ENCODE measurements at regions not wholly inside any gene's neighbourhood (a gene's known extent, or its start where the extent isn't known, plus 50 kb on each side); places are given as distances from the start of the nearest gene placed in this dataset.

DNA sequence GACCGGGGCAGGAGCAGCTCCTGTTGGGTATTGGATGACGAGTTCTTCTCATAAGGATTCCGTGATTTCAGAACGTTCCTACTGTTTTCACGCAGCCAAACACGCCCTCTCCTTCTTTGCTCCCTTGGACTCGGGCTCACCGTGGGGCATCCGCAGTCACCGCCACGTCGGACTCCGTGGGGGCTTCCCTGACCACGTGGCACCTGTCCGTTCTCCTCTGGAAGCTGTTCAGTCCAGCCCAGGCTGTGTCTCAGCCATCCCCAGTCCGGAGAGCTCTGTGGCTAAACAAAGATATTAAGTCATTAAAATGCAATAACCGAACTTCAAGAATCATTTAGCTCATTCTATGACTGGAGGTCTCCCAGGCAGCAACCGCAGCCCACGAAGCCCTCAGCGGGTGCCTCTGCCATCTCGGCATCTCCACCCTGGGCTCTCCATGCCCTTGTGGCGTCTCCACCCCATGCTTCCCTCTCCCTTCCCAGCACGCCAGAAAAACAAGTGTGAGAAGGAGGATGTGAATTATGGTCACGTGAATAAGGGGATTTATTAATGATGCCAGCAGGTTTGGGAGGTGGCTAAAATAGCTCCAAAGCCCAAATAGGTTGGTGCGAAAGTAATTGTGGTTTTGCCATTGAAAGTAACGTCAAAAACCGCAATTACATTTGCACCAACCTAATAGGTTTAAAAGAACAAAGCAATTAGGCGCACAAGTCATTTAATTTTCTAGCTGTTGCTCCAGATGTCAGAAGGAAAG is 224.6 kb upstream of the PPP2R2D start:
- Histone ChIP-seq H3K4me3 (no peak overlapping the region), H3K27ac (no peak overlapping the region)

DNA sequence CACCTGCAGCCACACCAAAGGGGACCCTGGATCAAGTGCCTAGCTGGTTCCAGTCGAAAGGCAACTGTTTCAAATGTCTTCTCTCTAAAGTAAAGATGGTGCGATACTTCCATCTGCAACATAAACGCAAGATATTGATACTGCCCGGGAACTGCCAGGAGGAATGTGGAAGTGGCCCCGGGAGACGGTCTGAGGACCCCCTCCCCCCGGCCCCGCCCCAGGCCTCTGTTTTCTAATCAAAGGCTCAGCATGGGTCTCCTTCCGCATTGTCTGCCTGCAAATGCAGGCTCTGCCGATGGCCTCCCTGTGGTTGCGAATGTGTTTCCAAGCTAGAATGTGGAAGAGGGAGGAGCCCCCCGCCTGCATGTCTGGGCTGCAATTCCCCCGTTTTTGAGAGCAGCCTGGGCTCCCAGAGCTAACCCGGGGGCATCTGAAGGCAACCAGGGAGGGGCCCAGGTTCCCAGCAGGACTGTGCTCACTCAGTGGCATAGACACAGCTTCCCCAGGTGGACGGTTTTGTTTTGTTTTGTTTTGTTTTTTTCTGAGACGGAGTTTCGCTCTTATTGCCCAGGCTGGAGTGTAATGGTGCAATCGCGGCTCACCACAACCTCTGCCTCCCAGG is 223.9 kb upstream of the PPP2R2D start:
- no peak overlapping the region for H3K27ac ChIP-seq
- no peak overlapping the region for H3K4me3 ChIP-seq

DNA sequence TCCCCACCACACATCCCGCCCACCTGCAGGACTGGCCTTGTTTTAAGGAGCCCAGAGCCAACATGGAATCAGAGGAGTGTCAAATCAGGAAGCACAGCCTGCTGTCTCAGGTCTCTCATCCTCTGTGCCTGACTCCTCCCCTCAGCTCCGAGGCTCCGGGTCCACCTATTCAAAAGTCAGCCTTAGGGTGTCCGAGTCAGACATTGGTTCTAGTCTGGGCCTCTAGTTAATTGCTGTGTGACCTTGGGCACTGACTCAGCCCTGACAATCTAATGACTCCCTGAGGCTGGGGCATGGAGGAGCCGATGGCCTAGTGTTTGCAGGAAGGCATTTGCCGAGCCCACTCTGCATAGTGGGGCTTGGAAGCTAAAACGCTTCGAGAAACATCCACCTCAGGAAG is 223.1 kb upstream of the PPP2R2D start:
- H3K27ac ChIP-seq: no peak overlapping the region

DNA sequence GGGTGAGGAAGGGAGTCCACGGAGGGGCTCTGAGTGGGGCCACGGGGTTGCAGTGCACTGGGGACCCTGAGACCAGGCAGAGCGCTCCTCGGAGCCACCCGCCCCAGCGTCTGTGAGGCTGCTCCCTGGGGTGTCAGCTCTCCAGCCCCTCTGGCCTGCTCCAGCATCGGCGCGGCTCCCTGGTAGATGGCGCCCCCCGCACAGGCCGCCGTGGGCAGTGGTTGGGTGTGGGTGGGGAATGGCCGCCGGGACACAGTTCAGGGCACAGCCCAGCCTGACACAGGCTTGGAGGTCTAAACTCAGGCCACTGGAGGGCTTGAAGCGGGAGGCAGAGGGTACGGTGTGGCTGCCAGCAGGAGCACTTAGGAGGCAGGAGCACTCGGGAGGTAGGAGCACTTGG is 222.6 kb upstream of the PPP2R2D start:
- Histone ChIP-seq H3K27ac (no peak overlapping the region), H3K4me3 (no peak overlapping the region)

More for the DNA sequence above, 223.1 kb upstream of the PPP2R2D start:
- no peak overlapping the region for H3K4me3 ChIP-seq

DNA sequence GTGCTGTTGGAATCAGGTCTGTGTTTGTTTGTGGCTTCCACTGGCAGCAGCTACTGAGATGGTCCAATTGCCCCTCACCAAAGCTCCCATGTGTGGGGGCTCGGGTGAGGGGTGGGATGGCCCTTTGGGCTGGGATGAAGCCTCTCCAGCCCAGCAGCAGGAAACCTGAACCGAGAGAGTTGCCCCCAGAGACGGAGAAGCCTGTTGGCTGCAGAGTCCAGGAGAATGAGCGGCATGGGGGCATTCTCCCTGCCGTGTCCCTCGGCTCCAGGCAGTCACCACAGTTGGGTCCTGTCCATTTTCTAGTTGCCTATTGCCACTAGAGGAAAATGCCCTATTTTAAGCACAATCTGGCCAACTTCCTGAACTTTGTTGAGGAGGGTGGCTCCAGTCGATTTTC is 222.2 kb upstream of the PPP2R2D start:
- Histone ChIP-seq H3K4me3 (no peak overlapping the region), H3K27ac (no peak overlapping the region)

DNA sequence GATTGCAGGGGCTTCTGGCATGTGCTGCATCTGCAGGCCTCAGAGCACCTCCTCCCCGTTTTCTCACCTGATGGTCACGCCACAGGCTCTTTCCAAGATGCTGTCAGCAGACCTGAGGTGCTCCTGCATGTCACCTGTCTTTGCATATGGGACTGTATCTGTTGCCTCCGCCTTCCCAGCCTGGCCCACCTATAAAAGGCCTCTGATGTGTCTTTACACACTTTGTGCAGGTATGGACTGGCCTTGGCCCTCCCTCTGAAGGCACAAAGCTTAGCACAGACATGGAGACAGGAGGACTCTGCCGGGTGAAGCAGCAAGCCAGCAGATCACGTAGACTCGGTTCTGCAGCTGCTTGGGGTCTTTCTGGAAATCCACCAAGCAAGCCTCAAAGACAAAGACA is 220.9 kb upstream of the PPP2R2D start:
- H3K4me3 ChIP-seq: no peak overlapping the region
- no peak overlapping the region for H3K27ac ChIP-seq

DNA sequence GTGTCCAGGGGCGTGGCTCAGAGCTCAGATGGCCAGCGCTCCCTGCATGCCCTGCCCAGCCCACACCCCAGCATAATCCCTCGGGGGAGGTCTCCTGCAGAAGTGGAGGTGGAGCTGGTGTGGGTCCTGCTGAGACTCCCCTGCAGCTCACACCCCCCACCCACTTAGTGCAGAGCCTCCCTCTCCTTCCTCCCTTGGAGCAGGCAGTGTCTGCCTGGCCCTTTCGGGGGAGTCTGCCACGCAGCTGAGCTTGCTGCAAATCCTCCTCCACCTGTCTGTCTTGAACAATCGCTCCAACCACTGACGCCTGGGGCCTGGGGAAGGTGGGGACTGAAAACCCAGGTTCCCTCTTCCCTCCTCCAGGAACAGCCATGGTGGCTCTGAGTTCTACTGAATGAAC is 219.7 kb upstream of the PPP2R2D start:
- no peak overlapping the region for H3K27ac ChIP-seq
- H3K4me3 ChIP-seq: no peak overlapping the region

DNA sequence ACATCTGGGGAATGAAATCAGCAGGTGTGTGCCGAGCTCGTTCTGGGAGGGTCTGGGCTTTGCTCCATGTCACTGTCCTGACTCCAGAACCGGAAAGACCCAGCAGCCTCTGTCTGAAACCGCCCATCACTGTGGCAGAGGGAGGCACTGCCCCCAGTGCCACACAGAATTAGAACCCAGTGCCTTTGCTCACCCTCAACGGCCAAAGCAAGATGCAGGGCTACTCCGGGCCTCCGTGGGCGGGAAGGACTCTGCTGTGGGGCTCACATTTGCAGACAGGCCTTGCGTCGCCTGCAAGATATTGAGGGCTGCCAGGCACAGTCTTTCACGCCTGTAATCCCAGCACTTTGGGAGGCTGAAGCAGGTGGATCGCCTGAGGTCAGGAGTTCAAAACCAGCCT is 219.2 kb upstream of the PPP2R2D start:
- Histone ChIP-seq H3K27ac (no peak overlapping the region), H3K4me3 (no peak overlapping the region)

DNA sequence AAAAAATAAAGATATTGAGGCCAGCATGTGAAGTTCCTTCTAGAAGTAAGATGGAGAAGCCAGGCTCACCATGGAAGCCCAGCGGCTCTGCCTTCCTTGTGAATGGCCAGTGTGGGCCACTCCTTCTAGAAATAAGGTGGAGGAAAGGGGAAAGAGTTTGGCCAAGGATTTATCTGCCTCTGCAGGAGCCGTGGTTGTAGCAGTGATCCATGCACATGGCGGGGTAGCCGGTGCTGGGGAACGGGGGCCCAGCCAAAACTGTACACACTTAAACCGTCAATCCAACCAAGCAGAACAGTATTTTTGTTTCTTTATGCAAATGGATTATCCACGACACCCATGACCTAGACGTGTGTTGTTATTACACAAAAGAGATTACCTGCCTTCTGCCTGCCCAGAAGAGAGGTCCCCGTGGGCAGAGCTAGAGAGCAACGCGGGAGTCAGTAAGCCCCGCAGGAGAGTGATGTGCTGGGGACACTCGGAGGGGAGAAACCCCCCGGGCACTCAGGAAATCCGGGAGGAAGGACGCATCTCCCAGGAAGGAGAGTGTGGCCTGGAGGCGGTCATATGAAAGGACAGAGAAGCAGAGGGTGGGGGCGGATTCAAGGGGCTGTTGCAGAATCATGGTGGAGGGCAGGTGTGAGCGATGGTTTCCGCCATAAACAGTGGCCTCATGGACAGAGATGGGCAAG is 218.4 kb upstream of the PPP2R2D start:
- Histone ChIP-seq H3K4me3 (no peak overlapping the region), H3K27ac (no peak overlapping the region)

DNA sequence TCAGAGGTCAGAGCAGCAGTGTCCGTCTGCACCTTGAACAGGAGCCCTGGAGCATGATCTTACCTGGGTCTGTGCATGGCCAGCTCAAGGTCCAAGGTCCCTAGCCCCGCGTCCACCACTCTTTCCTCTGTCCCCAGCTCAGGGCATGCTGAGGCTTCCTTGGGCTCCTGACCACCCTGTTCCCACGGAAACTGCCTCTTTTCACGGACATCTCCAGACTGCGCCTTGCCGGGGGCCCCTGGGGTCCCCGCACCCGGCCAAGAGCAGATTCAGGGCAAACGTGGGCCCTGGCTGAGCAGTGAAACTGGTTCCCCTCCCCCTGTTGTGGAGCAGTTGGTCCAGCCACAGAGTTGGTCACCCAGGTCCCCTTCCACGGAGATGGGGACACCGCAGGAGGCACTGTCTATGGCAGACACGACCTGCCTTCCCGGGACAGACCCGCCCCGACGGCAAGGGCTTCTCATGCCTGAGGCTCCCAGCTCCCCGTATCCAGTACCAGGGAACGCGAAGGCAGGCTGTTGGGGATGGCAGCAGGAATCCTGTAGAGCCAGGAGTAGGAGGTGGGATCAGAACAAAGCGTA is 217.4 kb upstream of the PPP2R2D start:
- Histone ChIP-seq H3K4me3 (no peak overlapping the region), H3K27ac (no peak overlapping the region)

DNA sequence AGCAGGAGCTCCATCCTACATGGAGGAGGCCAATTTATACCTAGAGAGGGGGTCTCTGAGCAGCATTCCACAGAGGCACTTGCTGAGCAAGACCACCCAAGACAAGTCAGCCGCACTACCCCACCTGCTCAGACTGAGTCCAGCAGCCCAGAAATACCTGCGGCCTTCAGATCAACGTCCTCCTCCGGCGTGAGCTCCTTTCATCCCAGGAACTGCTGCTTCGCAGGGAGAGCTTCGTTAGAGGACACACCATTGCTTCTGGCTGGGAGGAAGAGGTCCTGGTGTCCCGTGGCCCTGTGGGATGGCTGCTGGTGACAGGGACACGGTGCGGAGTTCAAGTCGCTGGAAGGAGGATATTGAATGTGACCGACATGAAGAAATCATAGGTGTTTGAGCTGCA is 216.9 kb upstream of the PPP2R2D start:
- no peak overlapping the region for H3K27ac ChIP-seq
- no peak overlapping the region for H3K4me3 ChIP-seq

DNA sequence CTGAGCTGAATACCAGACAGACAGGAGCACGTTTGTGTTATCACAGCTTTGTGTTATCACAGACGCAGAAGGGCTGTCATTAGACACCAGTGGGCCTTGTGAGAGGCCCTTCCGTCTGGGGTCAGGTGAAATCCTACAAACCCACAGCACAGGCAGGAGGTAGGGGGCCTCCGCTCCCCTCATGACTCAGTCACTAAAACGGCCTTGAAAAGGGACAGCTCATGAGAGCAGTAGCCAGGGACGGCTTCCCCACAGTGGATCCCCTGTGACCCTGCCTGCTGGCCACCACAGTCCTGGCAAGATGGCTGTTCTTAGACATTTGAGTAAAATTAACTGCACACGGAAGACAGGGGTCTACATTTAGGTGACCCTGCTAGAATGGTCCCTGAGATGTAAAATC is 215.8 kb upstream of the PPP2R2D start:
- Histone ChIP-seq H3K4me3 (no peak overlapping the region), H3K27ac (no peak overlapping the region)

DNA sequence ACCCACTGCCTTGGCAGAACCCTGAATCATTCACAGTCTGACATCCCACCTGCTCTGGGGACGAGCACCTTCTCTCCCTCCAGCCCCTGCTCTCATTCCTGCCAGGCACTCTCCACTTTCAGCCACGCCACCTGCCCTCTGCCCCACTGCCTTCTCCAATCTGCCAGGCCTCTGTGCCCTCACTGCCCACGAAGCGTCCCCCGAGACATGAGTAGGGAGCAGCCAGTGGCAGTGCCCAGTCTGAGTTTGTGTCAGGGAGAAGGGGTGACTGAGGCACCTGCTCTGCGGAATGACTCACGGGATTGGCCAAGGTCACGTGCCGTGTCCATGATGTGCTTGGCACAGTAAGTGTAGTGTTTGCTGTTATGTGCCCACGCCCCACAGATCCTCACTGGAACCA is 215.2 kb upstream of the PPP2R2D start:
- Histone ChIP-seq H3K4me3 (no peak overlapping the region), H3K27ac (no peak overlapping the region)

DNA sequence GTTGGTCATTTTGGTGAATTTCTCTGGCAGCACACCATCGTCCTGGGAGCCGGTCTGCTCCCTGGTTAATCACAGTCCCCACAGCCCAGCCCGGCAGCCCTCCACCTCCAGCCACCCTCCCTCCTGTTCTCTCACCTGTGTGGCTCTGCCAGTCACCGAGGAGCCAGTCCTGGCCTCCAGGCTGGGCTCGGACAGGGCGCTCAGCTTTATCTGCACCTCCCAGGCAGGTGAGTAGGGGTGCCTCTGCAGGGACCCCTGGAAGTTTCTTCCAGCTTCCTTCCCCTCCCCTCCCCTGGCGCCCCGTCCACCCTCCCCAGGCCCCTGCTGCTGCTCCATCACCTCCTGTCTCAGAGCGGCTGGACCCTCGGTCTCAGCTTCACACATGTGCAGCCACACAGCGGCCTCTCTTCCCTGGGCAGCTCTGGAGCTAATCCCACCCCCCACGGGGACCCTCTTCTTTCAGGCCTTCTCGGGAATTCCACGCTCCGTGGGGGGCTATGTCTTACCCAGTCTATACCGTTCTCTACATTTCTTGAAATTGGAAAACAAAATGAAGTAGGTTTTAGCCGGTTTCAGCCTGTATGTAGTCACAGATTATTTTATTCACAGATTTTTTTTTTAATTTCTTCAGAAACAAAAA is 213.9 kb upstream of the PPP2R2D start:
- H3K4me3 ChIP-seq: no peak overlapping the region
- H3K27ac ChIP-seq: no peak overlapping the region

DNA sequence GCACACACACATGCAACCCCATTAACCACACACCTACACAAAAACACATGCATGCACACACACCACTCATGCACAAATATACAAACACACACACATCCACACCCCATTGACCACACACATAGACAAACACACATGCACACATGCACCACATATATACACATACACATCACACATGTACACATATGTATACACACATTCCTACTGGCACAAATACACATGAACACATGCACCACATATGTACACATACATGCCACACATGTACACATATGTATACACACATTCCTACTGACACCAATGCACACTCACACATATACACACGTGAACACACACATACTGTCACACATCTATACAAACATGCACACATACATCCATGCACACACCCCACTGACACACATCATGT is 212.5 kb upstream of the PPP2R2D start:
- H3K27ac ChIP-seq: no peak overlapping the region
- H3K4me3 ChIP-seq: no peak overlapping the region

DNA sequence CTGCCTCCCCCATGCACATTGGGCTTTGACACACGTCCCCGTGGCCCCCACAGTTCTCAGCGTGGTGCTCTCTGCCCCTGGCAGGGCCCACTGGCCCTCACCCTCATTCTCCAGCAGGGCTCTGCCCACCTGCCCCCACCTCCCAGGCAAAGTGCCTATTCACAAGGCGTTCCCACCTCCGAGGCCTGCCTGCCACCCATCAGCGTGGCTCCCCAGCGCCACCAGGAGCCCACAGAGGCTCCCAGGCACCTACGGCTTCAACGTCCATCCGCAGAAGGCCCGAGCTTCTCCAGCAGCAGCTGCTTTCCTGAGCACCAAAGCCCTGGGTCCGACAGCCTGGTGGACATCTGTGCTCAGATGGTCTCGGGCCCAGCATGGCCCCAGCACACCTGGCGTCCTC is 211.8 kb upstream of the PPP2R2D start:
- Histone ChIP-seq H3K27ac (no peak overlapping the region), H3K4me3 (no peak overlapping the region)

DNA sequence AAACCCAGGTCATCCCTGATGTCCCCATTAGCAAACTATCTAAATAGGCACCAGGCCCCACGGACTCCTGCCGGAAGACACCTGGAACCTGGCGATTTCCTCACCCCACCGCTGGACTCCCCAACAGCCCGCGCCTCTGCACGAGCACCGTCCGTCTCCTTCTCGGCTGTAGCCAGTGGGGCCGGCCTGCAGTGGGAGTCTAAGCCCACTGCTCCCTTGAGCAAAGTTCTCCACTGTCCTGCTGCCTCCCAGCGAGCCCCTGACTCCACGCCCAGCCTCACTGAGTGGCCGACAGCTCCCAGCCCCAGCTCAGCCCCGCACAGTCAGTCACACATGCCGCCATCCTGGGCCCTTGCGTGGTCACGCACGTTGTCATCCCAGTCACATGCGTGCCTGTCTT is 211.3 kb upstream of the PPP2R2D start:
- H3K27ac ChIP-seq: no peak overlapping the region

DNA sequence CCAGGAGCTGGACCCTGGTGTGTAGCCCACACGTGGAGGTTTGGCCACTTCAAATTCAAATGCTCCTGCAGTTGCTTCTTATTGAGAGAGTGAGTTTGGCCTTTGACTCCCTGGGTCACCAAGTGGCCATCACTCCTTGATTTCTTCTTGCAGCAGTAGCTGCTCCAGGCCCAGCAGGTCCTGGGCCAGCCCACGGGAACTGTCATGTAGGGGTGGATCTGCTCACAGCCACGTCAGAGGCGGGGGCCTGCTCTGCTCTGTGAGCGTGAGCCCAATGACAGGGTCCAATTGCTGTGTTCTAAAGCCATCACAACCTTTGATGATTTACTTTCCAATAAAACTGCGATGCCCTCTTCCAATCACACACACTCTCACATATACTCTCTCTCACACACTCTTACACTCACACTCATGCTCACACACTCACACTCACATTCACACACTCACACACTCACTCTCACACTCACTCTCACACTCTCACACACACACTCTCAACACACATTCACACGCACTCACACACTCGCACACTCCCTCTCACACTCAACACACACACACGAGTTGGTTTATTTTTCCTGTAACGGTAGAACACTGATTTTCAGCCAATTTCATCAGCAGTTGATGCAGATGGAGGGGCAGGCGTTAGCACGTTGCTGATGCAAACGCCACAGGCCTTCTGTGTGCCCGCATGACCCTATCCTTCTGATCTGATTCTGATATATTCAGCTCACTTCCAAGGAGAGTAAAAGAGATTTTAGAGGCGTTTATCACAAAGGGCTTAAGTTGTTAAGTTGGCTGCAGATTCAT is 210.7 kb upstream of the PPP2R2D start:
- H3K4me3 ChIP-seq: no peak overlapping the region
- no peak overlapping the region for H3K27ac ChIP-seq

More for the DNA sequence above, 211.3 kb upstream of the PPP2R2D start:
- no peak overlapping the region for H3K4me3 ChIP-seq

DNA sequence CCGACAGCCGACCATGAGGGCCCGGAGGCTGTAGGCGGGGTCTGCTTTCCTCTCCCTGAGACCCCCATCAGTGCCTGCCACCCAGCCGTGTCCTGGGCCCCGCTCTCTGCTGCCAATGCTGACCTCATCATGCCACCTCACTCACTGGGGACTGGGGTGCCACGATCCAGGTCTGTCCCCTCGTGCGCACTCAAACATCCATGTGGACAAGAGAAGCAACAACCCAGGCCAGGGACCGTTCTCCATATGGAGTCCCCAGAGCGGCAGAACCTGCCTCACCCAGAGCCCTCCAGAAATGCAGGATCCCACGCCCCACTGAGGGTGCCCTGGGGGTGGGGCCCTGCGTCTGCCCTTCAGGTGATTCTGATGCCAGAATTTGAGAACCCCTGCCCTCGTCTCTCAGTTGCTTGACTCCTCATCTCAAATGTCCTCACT is 210.0 kb upstream of the PPP2R2D start:
- no peak overlapping the region for H3K4me3 ChIP-seq
- no peak overlapping the region for H3K27ac ChIP-seq
